Smooth muscle cell (in vitro differentiated cells): ENCODE measurements at regions not wholly inside any gene's neighbourhood (a gene's known extent, or its start where the extent isn't known, plus 50 kb on each side); places are given as distances from the start of the nearest gene placed in this dataset.
A peak's percentile ranks its signal among the peaks of the same experiment; 100 is the strongest.

Experiments
- DNase-seq: peaks from one replicate; lab custom pipeline; 2025; ENCODE audit not compliant: unreplicated experiment; lab: John Stamatoyannopoulos, UW
- H2AFZ ChIP-seq: fragments of 200-600 bp; sonication (generic); 2 replicates; pipeline ENCODE4 v1.6.0; 2016; ENCODE audit warnings: antibody characterized with exemption, low read depth, mild to moderate bottlenecking
- H3F3A ChIP-seq: fragments of 200-600 bp; sonication (generic); 2 replicates; pipeline ENCODE4 v1.6.0; 2017; ENCODE audit warnings: antibody characterized with exemption, low read depth
- H3K27ac ChIP-seq: fragments of 200-600 bp; sonication (generic); 2 replicates; pipeline ENCODE4 v1.5.1; 2016; ENCODE audit warnings: low read depth, mild to moderate bottlenecking
- H3K27me3 ChIP-seq: fragments of 200-600 bp; sonication (generic); 2 replicates; pipeline ENCODE4 v1.6.1; 2016; ENCODE audit warnings: low read depth, mild to moderate bottlenecking
- H3K36me3 ChIP-seq: fragments of 200-600 bp; sonication (generic); 2 replicates; pipeline ENCODE4 v1.5.1; 2016; ENCODE audit warnings: low read depth
- H3K4me1 ChIP-seq: fragments of 200-600 bp; sonication (generic); 2 replicates; pipeline ENCODE4 v1.5.1; 2016; ENCODE audit warnings: low read depth
- H3K4me2 ChIP-seq: fragments of 200-600 bp; sonication (generic); 2 replicates; pipeline ENCODE4 v1.6.0; 2016; ENCODE audit warnings: mild to moderate bottlenecking
- H3K4me3 ChIP-seq: fragments of 200-600 bp; sonication (generic); 2 replicates; pipeline ENCODE4 v1.5.1; 2016; ENCODE audit warnings: mild to moderate bottlenecking
- H3K79me2 ChIP-seq: fragments of 200-600 bp; sonication (generic); 2 replicates; pipeline ENCODE4 v1.6.0; 2016; ENCODE audit warnings: low read depth, mild to moderate bottlenecking
- H3K9ac ChIP-seq: fragments of 200-600 bp; sonication (generic); 2 replicates; pipeline ENCODE4 v1.6.0; 2016; ENCODE audit warnings: low read depth
- H3K9me3 ChIP-seq: fragments of 200-600 bp; sonication (generic); replicated peaks from 2 replicates; pipeline ENCODE4 v1.5.1; 2016; ENCODE audit warnings: low read depth
- H4K20me1 ChIP-seq: fragments of 200-600 bp; sonication (generic); 2 replicates; pipeline ENCODE4 v1.6.0; 2016; ENCODE audit warnings: low read depth
- WGBS: methylation state at CpG from one replicate; pipeline ENCODE4 v1.1.7; 2016; ENCODE audit warnings: low lambda C conversion rate; 5-methylcytosine and 5-hydroxymethylcytosine counted together
- TF ChIP-seq, protein P1 (sequence below): fragments of 200-600 bp; sonication (generic); IDR thresholded peaks from 2 replicates; pipeline ENCODE4 v1.5.1; 2017; ENCODE audit warnings: borderline replicate concordance, mild to moderate bottlenecking, antibody characterized with exemption; ENCODE audit not compliant: insufficient read depth, poor library complexity, severe bottlenecking

DNA sequence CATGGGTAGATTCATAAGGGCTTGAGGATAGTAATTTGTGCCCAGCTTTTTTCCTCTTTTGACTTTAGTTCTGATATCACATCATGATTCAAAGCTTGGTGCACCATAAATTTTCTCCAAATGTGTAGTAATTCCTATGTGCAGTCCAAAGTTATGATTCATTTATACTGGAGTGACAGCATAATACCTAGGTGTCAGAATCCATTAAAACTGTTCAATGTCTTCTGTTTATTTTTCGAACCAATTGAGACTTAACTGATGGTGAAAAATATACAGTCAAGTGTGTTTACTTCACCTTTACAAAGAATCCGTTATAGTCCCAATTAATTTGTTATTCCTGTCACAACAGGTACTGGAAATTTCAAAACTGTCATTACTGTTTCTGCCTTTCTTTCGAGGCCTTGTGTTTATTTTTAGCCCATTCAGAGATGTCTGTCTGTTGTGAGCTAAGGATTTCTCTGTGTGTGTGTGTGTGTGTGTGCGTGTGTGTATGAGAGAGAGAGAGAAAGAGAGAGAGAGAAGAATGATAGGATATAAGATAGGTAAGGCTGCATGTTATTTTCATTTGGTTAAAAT is 389.7 kb upstream of the ATP5MC3 start:
- Histone ChIP-seq H3K9ac (no peak overlapping the region), H4K20me1 (no peaks in the 10 kb centered on the region), H3K27ac (peak overlapping the region; percentile 30), H3K4me3 (no peak overlapping the region), H2AFZ (no peak overlapping the region), H3K4me2 (no peak overlapping the region), H3F3A (no peaks in the 10 kb centered on the region), H3K27me3 (no peaks in the 10 kb centered on the region), H3K9me3 (no peaks in the 10 kb centered on the region), H3K79me2 (no peaks in the 10 kb centered on the region), H3K36me3 (no peaks in the 10 kb centered on the region), H3K4me1 (peaks cover 5% of the 10 kb centered on the region)
- TF ChIP-seq, protein P1, sequence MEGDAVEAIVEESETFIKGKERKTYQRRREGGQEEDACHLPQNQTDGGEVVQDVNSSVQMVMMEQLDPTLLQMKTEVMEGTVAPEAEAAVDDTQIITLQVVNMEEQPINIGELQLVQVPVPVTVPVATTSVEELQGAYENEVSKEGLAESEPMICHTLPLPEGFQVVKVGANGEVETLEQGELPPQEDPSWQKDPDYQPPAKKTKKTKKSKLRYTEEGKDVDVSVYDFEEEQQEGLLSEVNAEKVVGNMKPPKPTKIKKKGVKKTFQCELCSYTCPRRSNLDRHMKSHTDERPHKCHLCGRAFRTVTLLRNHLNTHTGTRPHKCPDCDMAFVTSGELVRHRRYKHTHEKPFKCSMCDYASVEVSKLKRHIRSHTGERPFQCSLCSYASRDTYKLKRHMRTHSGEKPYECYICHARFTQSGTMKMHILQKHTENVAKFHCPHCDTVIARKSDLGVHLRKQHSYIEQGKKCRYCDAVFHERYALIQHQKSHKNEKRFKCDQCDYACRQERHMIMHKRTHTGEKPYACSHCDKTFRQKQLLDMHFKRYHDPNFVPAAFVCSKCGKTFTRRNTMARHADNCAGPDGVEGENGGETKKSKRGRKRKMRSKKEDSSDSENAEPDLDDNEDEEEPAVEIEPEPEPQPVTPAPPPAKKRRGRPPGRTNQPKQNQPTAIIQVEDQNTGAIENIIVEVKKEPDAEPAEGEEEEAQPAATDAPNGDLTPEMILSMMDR, result no peak
- DNase-seq, result no peak
- WGBS, result 71% methylated on average over 4 of the region's 4 CpGs

DNA sequence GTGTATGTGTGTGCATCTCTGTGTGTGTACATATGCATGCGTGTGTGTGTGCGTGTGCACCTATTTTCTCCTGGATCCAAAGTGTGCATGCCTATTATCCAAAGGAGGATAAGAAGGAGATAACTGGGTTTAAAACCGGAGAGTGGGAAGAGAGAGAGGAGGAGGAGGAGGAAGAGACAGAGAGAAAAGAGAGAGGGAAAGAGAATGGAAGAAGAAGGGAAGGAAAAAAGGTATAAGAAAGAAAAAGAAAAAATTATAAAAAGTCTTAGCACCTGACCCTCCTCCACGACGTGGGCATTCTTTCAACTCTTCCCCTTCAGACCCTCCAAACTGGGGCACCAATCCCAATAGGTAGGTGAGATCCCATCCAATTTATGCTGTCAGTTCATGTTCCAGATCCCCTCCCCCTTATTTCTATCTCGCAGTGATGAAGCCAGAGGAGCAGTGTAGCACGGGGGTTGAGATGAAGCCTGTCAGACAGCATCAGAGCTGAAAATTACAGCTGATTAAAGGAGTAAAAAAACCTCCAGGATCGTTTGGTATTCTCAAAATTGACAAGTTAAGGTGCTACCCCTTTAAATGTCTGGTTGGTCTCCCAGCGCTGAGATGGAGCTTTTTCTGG is 386.7 kb upstream of the ATP5MC3 start:
- H3K4me1 ChIP-seq, result no peaks in the 10 kb centered on the region
- WGBS, result 87% methylated on average over 9 of the region's 9 CpGs
- H4K20me1 ChIP-seq, result no peaks in the 10 kb centered on the region
- H3K4me3 ChIP-seq, result no peak overlapping the region
- TF ChIP-seq, protein P1, result no peak
- no peak overlapping the region for H2AFZ ChIP-seq
- no peaks in the 10 kb centered on the region for H3F3A ChIP-seq
- no peaks in the 10 kb centered on the region for H3K27me3 ChIP-seq
- no peak for DNase-seq
- no peaks in the 10 kb centered on the region for H3K9me3 ChIP-seq
- H3K27ac ChIP-seq, result no peak overlapping the region
- H3K36me3 ChIP-seq, result no peaks in the 10 kb centered on the region
- H3K9ac ChIP-seq, result no peak overlapping the region
- H3K4me2 ChIP-seq, result no peak overlapping the region
- no peaks in the 10 kb centered on the region for H3K79me2 ChIP-seq

GRCh38 chr2:175567435-175568061 is 386.0 kb upstream of the ATP5MC3 start:
- Histone ChIP-seq H3F3A (no peaks in the 10 kb centered on the region), H3K4me1 (no peaks in the 10 kb centered on the region), H3K36me3 (no peaks in the 10 kb centered on the region), H3K4me3 (no peak overlapping the region), H4K20me1 (no peaks in the 10 kb centered on the region), H3K9ac (no peak overlapping the region), H2AFZ (peak overlapping the region; percentile 71), H3K4me2 (no peak overlapping the region), H3K27ac (no peak overlapping the region), H3K79me2 (no peaks in the 10 kb centered on the region), H3K27me3 (no peaks in the 10 kb centered on the region), H3K9me3 (no peaks in the 10 kb centered on the region)
- TF ChIP-seq, protein P1, result no peak
- no peak for DNase-seq
- 45% methylated on average over 4 of the region's 4 CpGs for WGBS
